ENCODE measurements at regions not wholly inside any gene's neighbourhood (a gene's known extent, or its start where the extent isn't known, plus 50 kb on each side); places are given as distances from the start of the nearest gene placed in this dataset.

DNA sequence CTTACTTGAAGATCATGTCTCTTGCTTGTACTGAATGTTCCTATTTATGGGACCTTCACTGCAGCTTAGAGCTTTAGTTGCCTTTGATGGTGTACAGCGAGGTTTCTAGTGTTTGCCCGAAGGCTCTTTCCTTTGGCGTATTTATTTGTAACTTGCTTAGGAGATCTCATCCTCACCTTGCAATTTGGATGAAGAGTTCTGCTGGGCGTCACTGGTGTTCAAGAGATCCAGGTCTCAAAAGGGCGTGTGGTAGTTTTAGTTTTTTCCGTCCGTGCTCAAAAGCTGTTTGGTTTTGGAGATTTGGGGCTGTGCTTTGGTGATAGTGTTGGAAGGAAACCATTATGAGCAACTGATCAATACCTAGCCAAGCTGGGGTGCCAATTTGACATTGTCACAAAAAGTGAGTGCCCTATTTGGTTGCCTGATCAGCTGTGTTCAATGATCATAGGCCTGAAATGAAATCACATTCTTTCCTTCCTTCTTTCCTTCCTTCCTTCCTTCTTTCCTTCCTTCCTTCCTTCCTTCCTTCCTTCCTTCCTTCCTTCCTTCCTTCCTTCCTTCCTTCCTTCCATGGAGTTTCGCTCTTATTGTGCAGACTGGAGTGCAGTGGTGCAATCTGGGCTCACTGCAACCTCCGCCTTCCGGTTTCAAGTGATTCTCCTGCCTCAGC is 69.7 kb upstream of the GRAMD1B start:
- Histone ChIP-seq H3K27me3 (no peaks in the 10 kb centered on the region), H3K9me3 (no peaks in the 10 kb centered on the region), H3K4me3 (no peak overlapping the region), H3K4me1 (no peaks in the 10 kb centered on the region), H3K27ac (no peak overlapping the region), H3K36me3 (no peaks in the 10 kb centered on the region)
- no peak for ATAC-seq
- 81% methylated on average over 7 of the region's 10 CpGs for WGBS (ENCODE audit: insufficient coverage, low coverage, low lambda C conversion rate, missing lambda C conversion rate)
- DNase-seq, result no peak
- intact Hi-C loops (cut with DNase I), result no loop called here
- no peak for TF ChIP-seq POLR2A (IDR thresholded peaks at IDR 0.05)
- TF ChIP-seq, protein P1, sequence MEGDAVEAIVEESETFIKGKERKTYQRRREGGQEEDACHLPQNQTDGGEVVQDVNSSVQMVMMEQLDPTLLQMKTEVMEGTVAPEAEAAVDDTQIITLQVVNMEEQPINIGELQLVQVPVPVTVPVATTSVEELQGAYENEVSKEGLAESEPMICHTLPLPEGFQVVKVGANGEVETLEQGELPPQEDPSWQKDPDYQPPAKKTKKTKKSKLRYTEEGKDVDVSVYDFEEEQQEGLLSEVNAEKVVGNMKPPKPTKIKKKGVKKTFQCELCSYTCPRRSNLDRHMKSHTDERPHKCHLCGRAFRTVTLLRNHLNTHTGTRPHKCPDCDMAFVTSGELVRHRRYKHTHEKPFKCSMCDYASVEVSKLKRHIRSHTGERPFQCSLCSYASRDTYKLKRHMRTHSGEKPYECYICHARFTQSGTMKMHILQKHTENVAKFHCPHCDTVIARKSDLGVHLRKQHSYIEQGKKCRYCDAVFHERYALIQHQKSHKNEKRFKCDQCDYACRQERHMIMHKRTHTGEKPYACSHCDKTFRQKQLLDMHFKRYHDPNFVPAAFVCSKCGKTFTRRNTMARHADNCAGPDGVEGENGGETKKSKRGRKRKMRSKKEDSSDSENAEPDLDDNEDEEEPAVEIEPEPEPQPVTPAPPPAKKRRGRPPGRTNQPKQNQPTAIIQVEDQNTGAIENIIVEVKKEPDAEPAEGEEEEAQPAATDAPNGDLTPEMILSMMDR (IDR thresholded peaks at IDR 0.05), result no peak

DNA sequence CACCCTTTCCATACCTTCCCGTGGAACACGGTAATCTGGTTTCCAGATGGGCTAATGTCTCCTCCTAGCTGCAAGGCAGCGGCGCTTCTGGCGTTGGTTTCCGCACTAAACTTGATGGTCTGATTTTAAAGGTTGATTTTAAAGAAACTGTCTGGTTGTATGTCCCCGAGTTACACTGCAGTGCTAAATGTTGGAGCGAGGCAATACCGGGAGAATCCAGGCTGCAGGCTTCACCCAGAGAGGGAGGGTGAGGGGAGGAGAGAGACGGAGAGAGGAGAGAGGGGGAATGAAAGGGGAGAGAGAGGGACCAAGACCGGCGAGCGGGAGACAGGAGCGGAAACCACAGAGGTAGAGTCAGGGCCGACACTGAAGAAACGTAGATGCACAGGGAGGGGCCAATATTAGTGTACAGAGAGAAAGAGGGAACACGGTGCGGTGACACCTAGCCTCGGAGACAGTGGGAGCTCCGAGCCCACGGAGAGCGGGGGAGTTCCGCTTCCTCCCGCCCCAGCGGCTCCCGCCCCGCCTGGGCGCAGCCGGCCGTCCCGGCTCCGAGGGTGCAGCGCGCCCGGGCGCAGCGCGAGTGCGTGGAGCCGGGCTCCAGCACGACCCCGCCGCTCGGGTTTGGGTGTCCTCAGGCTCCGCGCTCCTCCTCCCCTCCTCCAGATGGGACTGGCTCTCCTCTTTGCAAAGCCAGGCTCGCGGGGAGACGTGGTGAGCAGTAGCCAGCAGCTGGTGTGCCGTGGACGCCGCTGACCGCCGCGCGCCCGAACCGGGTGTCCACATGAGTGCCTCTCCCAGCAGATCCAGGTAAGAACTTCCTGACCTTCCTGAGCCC is 71.9 kb upstream of the GRAMD1B start:
- no peaks in the 10 kb centered on the region for H3K4me1 ChIP-seq
- under 1% methylated on average over 17 of the region's 58 CpGs for WGBS (ENCODE audit: insufficient coverage, low coverage, low lambda C conversion rate, missing lambda C conversion rate)
- peak in 1 of 3 donors; percentile 17 for DNase-seq
- no peaks in the 10 kb centered on the region for H3K27me3 ChIP-seq
- no peak overlapping the region for H3K27ac ChIP-seq
- no peak overlapping the region for H3K4me3 ChIP-seq
- no peaks in the 10 kb centered on the region for H3K36me3 ChIP-seq
- H3K9me3 ChIP-seq, result no peaks in the 10 kb centered on the region
- TF ChIP-seq POLR2A (IDR thresholded peaks at IDR 0.05), result no peak
- TF ChIP-seq, protein P1 (IDR thresholded peaks at IDR 0.05), result no peak
- peak in 1 of 4 donors; percentile 11 for ATAC-seq
- intact Hi-C loops (cut with DNase I), result loop anchor here in 1 of 2 donors (10.0 kb wide), 1 partner anchor 63 kb away; no protein-coding TSS in a partner anchor

DNA sequence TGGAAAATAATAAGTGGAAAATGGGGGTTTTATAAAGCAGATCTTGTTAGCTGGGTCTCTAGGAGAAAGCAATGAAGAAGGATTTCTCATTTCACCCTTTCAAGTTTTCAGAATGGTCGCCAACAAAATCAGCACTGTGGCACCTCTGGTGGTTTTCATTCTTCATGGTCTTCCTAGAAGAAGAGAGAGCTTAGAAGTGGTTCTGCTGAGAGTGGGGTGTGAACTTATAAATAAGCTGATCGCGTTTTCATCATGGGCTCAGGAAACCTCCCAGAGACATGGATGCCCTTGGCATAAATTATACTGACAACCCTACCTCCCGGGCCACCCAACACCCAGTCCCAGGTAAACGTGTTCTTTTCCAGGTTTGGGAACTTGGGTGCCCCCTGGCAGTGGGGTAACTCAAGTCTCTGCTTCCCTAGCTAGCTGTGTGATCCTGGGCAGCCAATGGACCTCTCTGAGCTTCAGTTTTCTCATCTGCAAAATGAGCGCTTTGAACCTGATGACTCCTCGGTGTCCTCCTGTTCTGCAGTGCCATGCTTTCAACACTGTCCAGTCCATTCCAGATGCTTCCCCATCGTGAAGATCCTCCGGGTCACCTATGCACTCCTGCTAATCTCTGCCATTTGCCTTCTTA is 72.6 kb upstream of the GRAMD1B start:
- Histone ChIP-seq H3K4me1 (no peaks in the 10 kb centered on the region), H3K27ac (no peak overlapping the region), H3K27me3 (no peaks in the 10 kb centered on the region), H3K4me3 (no peak overlapping the region), H3K9me3 (no peaks in the 10 kb centered on the region), H3K36me3 (no peaks in the 10 kb centered on the region)
- intact Hi-C loops (cut with DNase I), result loop anchor here in 1 of 2 donors (10.0 kb wide), 1 partner anchor 63 kb away; no protein-coding TSS in a partner anchor
- 25% methylated on average over 4 of the region's 9 CpGs for WGBS (ENCODE audit: insufficient coverage, low coverage, low lambda C conversion rate, missing lambda C conversion rate)
- no peak for DNase-seq
- no peak for TF ChIP-seq POLR2A (IDR thresholded peaks at IDR 0.05)
- TF ChIP-seq, protein P1 (IDR thresholded peaks at IDR 0.05), result no peak
- ATAC-seq, result no peak

DNA sequence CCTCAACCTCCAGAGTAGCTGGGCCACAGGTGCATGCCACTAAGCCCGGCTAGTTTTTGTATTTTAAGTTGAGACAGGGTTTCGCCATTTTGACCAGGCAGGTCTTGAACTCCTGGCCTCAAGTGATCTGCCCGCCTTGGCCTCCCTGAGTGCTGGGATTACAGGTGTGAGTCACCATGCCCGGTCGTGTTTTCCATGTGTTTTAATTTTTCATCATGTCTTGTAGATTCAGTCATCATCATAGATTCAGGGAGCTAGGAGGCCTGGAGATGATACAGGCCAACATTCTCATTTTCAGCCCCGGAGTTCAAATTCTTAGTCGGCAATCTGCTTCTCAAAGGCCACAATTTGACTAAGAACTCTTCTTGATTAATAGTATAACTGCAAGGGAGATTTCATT is 73.5 kb upstream of the GRAMD1B start:
- ATAC-seq, result no peak
- Histone ChIP-seq H3K4me1 (no peaks in the 10 kb centered on the region), H3K27me3 (no peaks in the 10 kb centered on the region), H3K36me3 (no peaks in the 10 kb centered on the region), H3K9me3 (no peaks in the 10 kb centered on the region), H3K27ac (no peak overlapping the region), H3K4me3 (no peak overlapping the region)
- no peak for TF ChIP-seq POLR2A (IDR thresholded peaks at IDR 0.05)
- TF ChIP-seq, protein P1 (IDR thresholded peaks at IDR 0.05), result no peak
- no peak for DNase-seq
- intact Hi-C loops (cut with DNase I), result loop anchor here in 1 of 2 donors (10.0 kb wide), 1 partner anchor 62 kb away; no protein-coding TSS in a partner anchor
- WGBS (ENCODE audit: insufficient coverage, low coverage, low lambda C conversion rate, missing lambda C conversion rate), result 65% methylated on average over 6 of the region's 7 CpGs
